GM12873 (cell line): ENCODE measurements at regions not wholly inside any gene's neighbourhood (a gene's known extent, or its start where the extent isn't known, plus 50 kb on each side); places are given as distances from the start of the nearest gene placed in this dataset.

Source experiments
- TF ChIP-seq, protein P1 (sequence below): IDR thresholded peaks from 2 replicates; pipeline ENCODE4 v1.5.1; 2012; ENCODE audit warnings: low read depth, mild to moderate bottlenecking, moderate library complexity, low read length, control low read depth; ENCODE audit not compliant: insufficient read depth; ENCODE audit errors: missing control alignments

DNA sequence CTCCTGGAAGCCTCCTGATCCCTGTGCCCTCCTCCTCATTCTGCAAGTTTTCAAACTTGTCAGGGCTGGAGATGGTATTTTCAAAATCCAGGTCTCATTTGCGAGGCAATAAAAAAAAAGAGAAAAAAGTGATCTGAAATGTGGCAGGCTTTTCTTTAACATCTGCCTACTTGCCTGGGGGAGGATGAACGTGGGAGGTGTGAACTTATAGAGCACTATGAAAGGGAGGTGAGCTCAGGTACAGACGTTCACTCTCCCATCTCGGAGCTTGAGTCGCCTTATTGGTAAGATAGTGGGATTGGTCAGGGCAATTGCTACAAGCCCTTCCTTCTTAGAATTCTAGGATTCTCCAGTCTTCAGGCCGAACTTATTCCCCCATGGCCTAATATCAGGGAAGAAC is 104.8 kb upstream of the CADM1 start:
- TF ChIP-seq, protein P1, sequence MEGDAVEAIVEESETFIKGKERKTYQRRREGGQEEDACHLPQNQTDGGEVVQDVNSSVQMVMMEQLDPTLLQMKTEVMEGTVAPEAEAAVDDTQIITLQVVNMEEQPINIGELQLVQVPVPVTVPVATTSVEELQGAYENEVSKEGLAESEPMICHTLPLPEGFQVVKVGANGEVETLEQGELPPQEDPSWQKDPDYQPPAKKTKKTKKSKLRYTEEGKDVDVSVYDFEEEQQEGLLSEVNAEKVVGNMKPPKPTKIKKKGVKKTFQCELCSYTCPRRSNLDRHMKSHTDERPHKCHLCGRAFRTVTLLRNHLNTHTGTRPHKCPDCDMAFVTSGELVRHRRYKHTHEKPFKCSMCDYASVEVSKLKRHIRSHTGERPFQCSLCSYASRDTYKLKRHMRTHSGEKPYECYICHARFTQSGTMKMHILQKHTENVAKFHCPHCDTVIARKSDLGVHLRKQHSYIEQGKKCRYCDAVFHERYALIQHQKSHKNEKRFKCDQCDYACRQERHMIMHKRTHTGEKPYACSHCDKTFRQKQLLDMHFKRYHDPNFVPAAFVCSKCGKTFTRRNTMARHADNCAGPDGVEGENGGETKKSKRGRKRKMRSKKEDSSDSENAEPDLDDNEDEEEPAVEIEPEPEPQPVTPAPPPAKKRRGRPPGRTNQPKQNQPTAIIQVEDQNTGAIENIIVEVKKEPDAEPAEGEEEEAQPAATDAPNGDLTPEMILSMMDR: no peak

DNA sequence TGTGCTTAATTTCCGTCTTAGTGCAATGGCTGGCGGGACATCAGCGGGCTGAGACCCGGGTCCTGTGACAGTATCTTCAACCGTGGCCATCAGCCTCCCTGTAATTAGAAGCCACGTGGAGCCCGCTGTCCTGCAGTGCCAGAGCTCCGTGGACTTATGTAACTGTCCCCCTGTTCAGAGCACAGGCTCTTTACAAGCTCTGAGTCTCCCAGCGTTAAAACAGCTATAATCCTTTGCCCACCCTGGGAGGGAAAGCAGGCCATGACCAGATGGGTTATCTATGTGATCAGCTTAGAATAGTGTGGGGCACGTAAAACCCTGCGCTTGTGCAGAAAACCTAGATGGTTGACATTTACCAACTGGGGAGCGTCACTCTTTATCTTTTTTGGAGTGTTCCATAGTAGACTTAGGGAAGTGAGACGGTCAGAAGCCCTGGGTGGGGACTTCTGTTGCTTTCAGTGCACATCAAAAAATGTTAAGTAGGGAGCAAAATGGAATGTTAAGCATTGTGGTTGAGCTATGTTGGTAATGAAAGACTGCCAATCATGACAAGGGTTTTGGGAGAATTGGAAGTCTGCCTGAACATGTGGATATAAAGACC is 103.5 kb upstream of the CADM1 start:
- TF ChIP-seq, protein P1: no peak

DNA sequence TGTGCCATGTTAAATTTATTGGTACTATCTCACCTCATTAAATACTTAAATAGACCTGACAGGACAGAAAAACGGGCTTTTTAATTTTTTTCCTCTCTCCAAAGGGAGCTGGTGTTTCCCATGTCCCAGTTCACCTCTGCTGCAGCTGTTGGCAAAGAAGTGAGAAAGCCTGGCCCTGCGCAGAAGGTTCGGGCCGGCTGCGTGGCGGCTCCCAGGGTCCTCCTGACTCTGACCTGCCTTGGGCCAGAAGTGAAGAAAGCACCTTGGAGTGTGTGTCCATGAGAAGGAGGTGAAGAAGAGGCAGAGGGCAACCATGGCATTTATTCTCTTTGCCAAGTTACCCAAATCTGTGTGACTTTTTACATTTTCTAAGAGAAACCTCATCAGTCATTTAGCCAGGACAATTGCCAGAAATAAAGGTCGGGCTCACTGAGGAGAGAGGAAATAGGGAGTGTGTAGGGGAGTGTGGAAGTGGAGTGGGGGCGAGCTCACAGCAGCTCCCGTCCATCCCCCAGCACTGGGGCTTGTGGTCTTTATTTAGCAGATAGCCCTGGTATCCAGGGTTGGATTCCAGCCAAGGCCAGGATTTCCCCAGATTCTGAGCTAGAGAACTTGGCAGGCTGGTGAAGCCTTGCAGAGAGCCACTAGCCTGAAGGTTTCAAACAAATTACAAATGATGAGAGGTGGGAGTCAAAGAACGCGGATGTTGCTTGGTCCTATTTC is 102.4 kb upstream of the CADM1 start:
- TF ChIP-seq, protein P1: no peak

DNA sequence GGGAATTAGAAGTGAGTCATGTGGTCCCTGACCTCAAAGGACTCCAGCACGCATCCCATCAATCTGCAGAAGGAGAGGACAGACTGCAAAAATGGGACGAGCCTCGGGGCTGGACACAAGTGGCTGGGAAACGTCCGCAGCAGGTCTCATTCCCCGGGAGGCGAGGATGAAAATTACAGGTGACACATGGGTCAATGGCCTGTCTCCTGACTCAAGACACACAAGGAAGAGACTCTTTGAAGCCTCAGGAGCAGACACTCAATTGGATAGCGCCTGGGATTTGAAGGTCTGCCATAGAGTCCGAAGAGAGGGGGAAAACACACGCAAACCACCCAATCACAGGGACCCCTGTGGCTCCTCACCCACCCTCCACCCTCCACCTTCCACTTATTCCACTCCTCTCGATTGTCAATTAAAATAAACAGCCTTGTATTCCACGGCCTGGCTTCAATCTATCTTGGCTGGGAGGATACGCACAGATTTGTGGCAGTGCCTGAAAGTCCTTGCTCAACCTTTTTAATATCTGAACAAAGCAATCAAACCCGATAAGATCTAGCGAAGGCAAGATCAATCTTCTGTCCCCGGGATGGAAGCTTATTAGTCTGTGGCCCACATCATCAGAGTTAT is 101.8 kb upstream of the CADM1 start:
- TF ChIP-seq, protein P1: no peak

DNA sequence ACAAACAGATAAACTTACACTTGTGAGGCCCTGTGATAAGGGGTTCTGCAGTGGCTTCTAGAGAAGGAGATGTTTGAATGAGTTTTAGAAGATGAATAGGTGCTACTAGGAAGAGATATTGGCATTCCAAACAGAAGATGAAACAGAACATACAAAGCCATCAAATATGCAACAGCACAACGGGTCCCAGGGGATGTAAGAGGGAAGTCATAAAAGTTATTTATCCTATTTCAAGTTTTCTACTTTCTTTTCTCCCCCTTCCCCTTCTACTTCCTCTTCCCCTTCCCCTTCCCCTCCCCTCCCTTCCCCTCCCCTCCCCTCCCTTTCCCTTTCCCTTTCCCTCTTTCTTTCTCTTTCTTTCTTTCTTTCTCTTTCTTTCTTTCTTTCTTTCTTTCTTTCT is 94.9 kb upstream of the CADM1 start:
- TF ChIP-seq, protein P1: no peak

DNA sequence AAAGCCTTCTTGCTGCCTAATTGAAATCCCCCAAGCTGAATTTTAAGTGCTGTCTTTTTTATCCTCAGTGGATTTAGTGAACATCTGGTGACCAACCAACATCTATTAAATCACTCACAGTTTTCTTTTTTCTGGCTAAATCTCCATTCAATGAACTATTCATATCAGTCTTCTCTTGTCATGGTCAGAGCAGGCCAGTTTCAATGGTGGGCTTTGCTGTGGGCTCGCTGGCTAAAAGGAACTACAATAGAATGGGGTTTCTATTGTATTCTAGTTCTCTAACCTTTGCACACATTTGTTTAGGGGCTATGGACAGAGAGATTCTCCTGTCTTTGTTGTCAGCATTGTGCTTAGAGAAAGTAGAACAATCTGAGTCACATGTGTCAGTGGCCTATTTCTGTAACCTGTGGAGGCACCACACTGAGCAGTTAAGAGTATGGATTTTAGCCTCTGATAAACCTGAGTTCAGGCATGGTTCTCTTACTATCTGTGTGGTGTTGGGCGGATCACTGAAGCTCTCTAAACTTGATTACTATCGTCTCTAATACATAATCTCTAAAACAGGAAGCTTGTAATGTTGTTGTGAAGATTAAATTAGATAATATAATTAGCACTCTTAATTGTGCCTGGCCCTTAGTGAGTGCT is 94.2 kb upstream of the CADM1 start:
- TF ChIP-seq, protein P1: no peak

DNA sequence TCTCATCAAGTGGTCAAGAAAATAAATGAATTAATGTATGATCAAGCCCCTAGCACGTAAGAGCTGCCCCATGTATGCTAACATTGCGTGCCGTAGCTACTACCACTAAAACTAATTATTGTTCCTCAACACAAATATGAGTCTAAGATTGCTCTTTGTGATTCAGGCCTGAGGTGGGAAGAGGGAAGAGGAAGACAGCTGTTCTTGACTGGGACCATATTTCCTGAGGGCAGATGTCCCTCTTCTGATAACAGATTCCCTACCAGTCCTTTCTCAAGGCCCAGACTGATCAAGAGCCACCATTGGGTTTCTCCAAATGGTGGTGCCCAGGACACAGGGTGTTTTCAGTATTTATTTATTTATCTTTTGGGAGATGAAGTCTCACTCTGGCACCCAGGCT is 87.2 kb upstream of the CADM1 start:
- TF ChIP-seq, protein P1: no peak
